ENCODE measurements at regions not wholly inside any gene's neighbourhood (a gene's known extent, or its start where the extent isn't known, plus 50 kb on each side); places are given as distances from the start of the nearest gene placed in this dataset.

DNA sequence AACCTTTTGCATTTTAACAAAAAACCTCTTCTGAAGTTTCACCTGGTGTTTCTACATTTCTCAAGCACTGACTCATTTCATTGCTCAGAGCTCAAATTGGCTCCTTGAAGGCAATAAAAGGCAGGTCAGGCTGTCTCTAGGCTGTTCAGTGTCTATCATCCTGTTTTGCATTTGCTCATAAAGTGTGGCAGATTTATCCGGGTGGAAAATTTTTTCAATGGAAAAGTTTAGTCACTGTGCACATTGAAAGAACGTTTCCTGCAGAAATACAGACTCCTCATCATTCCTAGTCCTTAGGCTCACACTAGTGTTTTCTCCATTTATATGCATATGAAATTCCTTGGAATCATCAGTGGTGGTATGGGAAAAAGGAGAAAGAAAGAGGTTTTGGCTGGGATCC lies 114.2 kb upstream of the DGKB start:
- TF ChIP-seq, protein P1, sequence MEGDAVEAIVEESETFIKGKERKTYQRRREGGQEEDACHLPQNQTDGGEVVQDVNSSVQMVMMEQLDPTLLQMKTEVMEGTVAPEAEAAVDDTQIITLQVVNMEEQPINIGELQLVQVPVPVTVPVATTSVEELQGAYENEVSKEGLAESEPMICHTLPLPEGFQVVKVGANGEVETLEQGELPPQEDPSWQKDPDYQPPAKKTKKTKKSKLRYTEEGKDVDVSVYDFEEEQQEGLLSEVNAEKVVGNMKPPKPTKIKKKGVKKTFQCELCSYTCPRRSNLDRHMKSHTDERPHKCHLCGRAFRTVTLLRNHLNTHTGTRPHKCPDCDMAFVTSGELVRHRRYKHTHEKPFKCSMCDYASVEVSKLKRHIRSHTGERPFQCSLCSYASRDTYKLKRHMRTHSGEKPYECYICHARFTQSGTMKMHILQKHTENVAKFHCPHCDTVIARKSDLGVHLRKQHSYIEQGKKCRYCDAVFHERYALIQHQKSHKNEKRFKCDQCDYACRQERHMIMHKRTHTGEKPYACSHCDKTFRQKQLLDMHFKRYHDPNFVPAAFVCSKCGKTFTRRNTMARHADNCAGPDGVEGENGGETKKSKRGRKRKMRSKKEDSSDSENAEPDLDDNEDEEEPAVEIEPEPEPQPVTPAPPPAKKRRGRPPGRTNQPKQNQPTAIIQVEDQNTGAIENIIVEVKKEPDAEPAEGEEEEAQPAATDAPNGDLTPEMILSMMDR (IDR thresholded peaks at IDR 0.05): no peak
- no peak for TF ChIP-seq POLR2AphosphoS5 (IDR thresholded peaks at IDR 0.05; ENCODE audit: low read depth, low read length)
